ENCODE measurements at regions not wholly inside any gene's neighbourhood (a gene's known extent, or its start where the extent isn't known, plus 50 kb on each side); places are given as distances from the start of the nearest gene placed in this dataset.
"Not testable (repeated sequence)": the region's sequence is repeated elsewhere in the genome, so short reads cannot be mapped to it uniquely, and the experiment has no call there.

GRCh38 chr1:194908643-194909042 lies 1699.6 kb downstream of the KCNT2 start:
- no peak for DNase-seq (ENCODE audit: low spot score)

GRCh38 chr1:194903524-194903923 lies 1704.7 kb downstream of the KCNT2 start:
- DNase-seq (ENCODE audit: low spot score): no peak

- DNase-seq (ENCODE audit: low spot score): no peak
Measured at GRCh38 chr1:194889310-194889709, 1702.9 kb upstream of the B3GALT2 start.

GRCh38 chr1:194870860-194871259 lies 1684.4 kb upstream of the B3GALT2 start:
- no peak for DNase-seq (ENCODE audit: low spot score)

GRCh38 chr1:194866153-194866552 lies 1679.7 kb upstream of the B3GALT2 start:
- no peak for DNase-seq (ENCODE audit: low spot score)

- no peak for DNase-seq (ENCODE audit: low spot score)
Measured at GRCh38 chr1:194865383-194865782, 1679.0 kb upstream of the B3GALT2 start.

- DNase-seq (ENCODE audit: low spot score): no peak
Measured at GRCh38 chr1:194862129-194862528, 1675.7 kb upstream of the B3GALT2 start.

GRCh38 chr1:194860248-194861201 lies 1674.1 kb upstream of the B3GALT2 start:
- no peak for DNase-seq (ENCODE audit: low spot score)

- DNase-seq (ENCODE audit: low spot score): not testable (repeated sequence)
Measured at GRCh38 chr1:194859481-194860154, 1673.2 kb upstream of the B3GALT2 start.

GRCh38 chr1:194858811-194859480 lies 1672.5 kb upstream of the B3GALT2 start:
- DNase-seq (ENCODE audit: low spot score): not testable (repeated sequence)

GRCh38 chr1:194857413-194857812 lies 1671.0 kb upstream of the B3GALT2 start:
- DNase-seq (ENCODE audit: low spot score): no peak

- no peak for DNase-seq (ENCODE audit: low spot score)
Measured at GRCh38 chr1:194848846-194849245, 1662.4 kb upstream of the B3GALT2 start.

GRCh38 chr1:194846488-194846887 lies 1660.1 kb upstream of the B3GALT2 start:
- DNase-seq (ENCODE audit: low spot score): no peak

- DNase-seq (ENCODE audit: low spot score): no peak
Measured at GRCh38 chr1:194843077-194843476, 1656.7 kb upstream of the B3GALT2 start.

GRCh38 chr1:194833111-194833510 lies 1646.7 kb upstream of the B3GALT2 start:
- DNase-seq (ENCODE audit: low spot score): no peak

GRCh38 chr1:194831595-194831994 lies 1645.2 kb upstream of the B3GALT2 start:
- not testable (repeated sequence) for DNase-seq (ENCODE audit: low spot score)

GRCh38 chr1:194830387-194830786 lies 1644.0 kb upstream of the B3GALT2 start:
- no peak for DNase-seq (ENCODE audit: low spot score)

- no peak for DNase-seq (ENCODE audit: low spot score)
Measured at GRCh38 chr1:194829492-194829891, 1643.1 kb upstream of the B3GALT2 start.

GRCh38 chr1:194825382-194825781 lies 1639.0 kb upstream of the B3GALT2 start:
- no peak for DNase-seq (ENCODE audit: low spot score)

- DNase-seq (ENCODE audit: low spot score): no peak
Measured at GRCh38 chr1:194821091-194821490, 1634.7 kb upstream of the B3GALT2 start.

- no peak for DNase-seq (ENCODE audit: low spot score)
Measured at GRCh38 chr1:194818674-194819073, 1632.3 kb upstream of the B3GALT2 start.

GRCh38 chr1:194816859-194817258 lies 1630.4 kb upstream of the B3GALT2 start:
- no peak for DNase-seq (ENCODE audit: low spot score)

GRCh38 chr1:194813096-194813495 lies 1626.7 kb upstream of the B3GALT2 start:
- DNase-seq (ENCODE audit: low spot score): no peak
